GM23338 (cell line): ENCODE measurements at regions not wholly inside any gene's neighbourhood (a gene's known extent, or its start where the extent isn't known, plus 50 kb on each side); places are given as distances from the start of the nearest gene placed in this dataset.

Experiments used
- CREB1 ChIP-seq: fragments of 250-450 bp; sonication (Bioruptor Pico); IDR thresholded peaks from 2 replicates; pipeline ENCODE4 v1.5.0; 2020; ENCODE audit warnings: low read depth, mild to moderate bottlenecking, moderate library complexity
- CTCF ChIP-seq, 2 experiments: fragments of 200-600 bp in 1 of 2; sonication (generic) in 1 of 2; conservative IDR thresholded peaks; 2 replicates each; pipeline versions ENCODE4 v1.5.1 to v1.6.1; 2016 to 2017; ENCODE audit warnings: antibody characterized with exemption in 2 of 2, low read depth in 2 of 2, mild to moderate bottlenecking in 2 of 2, moderate library complexity in 1 of 2
- EZH2 ChIP-seq: fragments of 200-600 bp; sonication (generic); IDR thresholded peaks from one replicate; pipeline ENCODE4 v1.8.0; 2017; ENCODE audit warnings: antibody characterized with exemption, mild to moderate bottlenecking, low read depth; ENCODE audit not compliant: unreplicated experiment
- EZH2phosphoT487 ChIP-seq: fragments of 200-600 bp; sonication (generic); IDR thresholded peaks from one replicate; pipeline ENCODE4 v1.8.1; 2018; ENCODE audit warnings: antibody characterized with exemption; ENCODE audit not compliant: unreplicated experiment
- POLR2AphosphoS5 ChIP-seq: IDR thresholded peaks from 2 replicates; pipeline ENCODE4 v1.6.1; 2016; ENCODE audit warnings: antibody characterized with exemption, low read depth
- REST ChIP-seq: IDR thresholded peaks from one replicate; pipeline ENCODE4 v1.6.1; 2018; ENCODE audit warnings: antibody characterized with exemption; ENCODE audit not compliant: unreplicated experiment

- TF ChIP-seq POLR2AphosphoS5 (no peak), EZH2phosphoT487 (no peak), CTCF (conservative IDR thresholded peaks at IDR 0.05; ENCODE audit: low read depth in 2 of 2) (no peak), REST (no peak), EZH2 (no peak), CREB1 (CRISPR knock-in tag) (no peak)
Measured at GRCh38 chr18:29660777-29661176, 1381.8 kb downstream of the DSC3 start.
